PFSK-1 (cell line): ENCODE measurements at regions not wholly inside any gene's neighbourhood (a gene's known extent, or its start where the extent isn't known, plus 50 kb on each side); places are given as distances from the start of the nearest gene placed in this dataset.

Experiments
- FOXP2 ChIP-seq: optimal IDR thresholded peaks from 2 replicates; pipeline ENCODE3; 2011; ENCODE audit warnings: borderline replicate concordance, control low read depth, inconsistent platforms; ENCODE audit not compliant: insufficient read depth; ENCODE audit errors: extremely low read length, extremely low read depth
- POLR2AphosphoS5 ChIP-seq: IDR thresholded peaks from 2 replicates; pipeline ENCODE4 v1.6.1; 2012; ENCODE audit warnings: low read depth, mild to moderate bottlenecking, control low read depth, low read length, moderate library complexity
- REST ChIP-seq, 2 experiments: IDR thresholded peaks; 2 replicates each; pipeline versions ENCODE4 v1.6.1 to v1.8.0; 2011 to 2012; ENCODE audit warnings: low read depth in 2 of 2, low read length in 2 of 2, control low read depth in 1 of 2, inconsistent platforms in 1 of 2, mild to moderate bottlenecking in 1 of 2, moderate library complexity in 1 of 2; ENCODE audit not compliant: insufficient read depth in 1 of 2
- SIN3A ChIP-seq: IDR thresholded peaks from 2 replicates; pipeline ENCODE4 v1.6.1; 2012; ENCODE audit warnings: mild to moderate bottlenecking, low read length, moderate library complexity, borderline replicate concordance; ENCODE audit not compliant: insufficient read depth
- TAF1 ChIP-seq: IDR thresholded peaks from 2 replicates; pipeline ENCODE4 v1.6.1; 2012; ENCODE audit warnings: low read length, control low read depth, borderline replicate concordance; ENCODE audit not compliant: insufficient read depth

- TF ChIP-seq FOXP2 (no peak), SIN3A (no peak), REST (IDR thresholded peaks at IDR 0.05; ENCODE audit: insufficient read depth in 1 of 2, low read depth in 2 of 2, low read length in 2 of 2) (no peak), TAF1 (no peak), POLR2AphosphoS5 (no peak)
Measured at GRCh38 chr9:28032268-28032590, 458.9 kb upstream of the C9orf72 start.

- no peak for TF ChIP-seq TAF1
- no peak for TF ChIP-seq SIN3A
- no peak for TF ChIP-seq FOXP2
- no peak for TF ChIP-seq POLR2AphosphoS5
- no peak for TF ChIP-seq REST (IDR thresholded peaks at IDR 0.05; ENCODE audit: insufficient read depth in 1 of 2, low read depth in 2 of 2, low read length in 2 of 2)
Measured at GRCh38 chr9:28034242-28034641, 461.0 kb upstream of the C9orf72 start.

- TF ChIP-seq FOXP2 (no peak), REST (IDR thresholded peaks at IDR 0.05; ENCODE audit: insufficient read depth in 1 of 2, low read depth in 2 of 2, low read length in 2 of 2) (no peak), TAF1 (no peak), SIN3A (no peak), POLR2AphosphoS5 (no peak)
Measured at GRCh38 chr9:28037968-28038367, 464.7 kb upstream of the C9orf72 start.

GRCh38 chr9:28045051-28045450 is 471.8 kb upstream of the C9orf72 start:
- TF ChIP-seq TAF1 = no peak
- TF ChIP-seq FOXP2 = no peak
- no peak for TF ChIP-seq POLR2AphosphoS5
- TF ChIP-seq SIN3A = no peak
- TF ChIP-seq REST (IDR thresholded peaks at IDR 0.05; ENCODE audit: insufficient read depth in 1 of 2, low read depth in 2 of 2, low read length in 2 of 2) = no peak

GRCh38 chr9:28050046-28050445 is 476.8 kb upstream of the C9orf72 start:
- no peak for TF ChIP-seq TAF1
- no peak for TF ChIP-seq FOXP2
- no peak for TF ChIP-seq POLR2AphosphoS5

- TF ChIP-seq TAF1 = no peak
- no peak for TF ChIP-seq SIN3A
- TF ChIP-seq POLR2AphosphoS5 = no peak
- no peak for TF ChIP-seq REST (IDR thresholded peaks at IDR 0.05; ENCODE audit: insufficient read depth in 1 of 2, low read depth in 2 of 2, low read length in 2 of 2)
- no peak for TF ChIP-seq FOXP2
Measured at GRCh38 chr9:28050941-28051340, 477.7 kb upstream of the C9orf72 start.
